ENCODE measurements at regions not wholly inside any gene's neighbourhood (a gene's known extent, or its start where the extent isn't known, plus 50 kb on each side); places are given as distances from the start of the nearest gene placed in this dataset.
"Not testable (repeated sequence)": the region's sequence is repeated elsewhere in the genome, so short reads cannot be mapped to it uniquely, and the experiment has no call there.

- H3K4me1 ChIP-seq (ENCODE audit: control insufficient read depth, insufficient read depth, low read length), result no peaks in the 10 kb centered on the region
- H3K4me3 ChIP-seq (ENCODE audit: low read length), result no peak overlapping the region
- 93% methylated on average over 2 of the region's 2 CpGs for WGBS (ENCODE audit: insufficient coverage, low lambda C conversion rate)
- peaks cover 3% of the 10 kb centered on the region for H3K9me3 ChIP-seq (ENCODE audit: control insufficient read depth, low read depth, low read length)
- no peak overlapping the region for H3K27ac ChIP-seq (ENCODE audit: low read length)
- H3K27me3 ChIP-seq (ENCODE audit: control insufficient read depth, insufficient read depth, low read length), result no peaks in the 10 kb centered on the region
- DNase-seq, result no peak
- H3K36me3 ChIP-seq (ENCODE audit: control insufficient read depth, insufficient read depth, low read length), result no peaks in the 10 kb centered on the region
Observed at GRCh38 chr4:135476272-135476671, 1274.7 kb upstream of the PABPC4L start.

- no peak for DNase-seq
- Histone ChIP-seq H3K4me3 (ENCODE audit: low read length) (no peak overlapping the region), H3K36me3 (ENCODE audit: control insufficient read depth, insufficient read depth, low read length) (no peaks in the 10 kb centered on the region), H3K4me1 (ENCODE audit: control insufficient read depth, insufficient read depth, low read length) (no peaks in the 10 kb centered on the region), H3K9me3 (ENCODE audit: control insufficient read depth, low read depth, low read length) (no peaks in the 10 kb centered on the region), H3K27ac (ENCODE audit: low read length) (no peak overlapping the region), H3K27me3 (ENCODE audit: control insufficient read depth, insufficient read depth, low read length) (no peaks in the 10 kb centered on the region)
- WGBS (ENCODE audit: insufficient coverage, low lambda C conversion rate), result 70% methylated on average over 4 of the region's 7 CpGs
Observed at GRCh38 chr4:135464311-135464710, 1262.7 kb upstream of the PABPC4L start.

- not testable (repeated sequence) for H3K27me3 ChIP-seq (ENCODE audit: control insufficient read depth, insufficient read depth, low read length); H3K4me3 ChIP-seq (ENCODE audit: low read length); H3K27ac ChIP-seq (ENCODE audit: low read length); H3K4me1 ChIP-seq (ENCODE audit: control insufficient read depth, insufficient read depth, low read length); H3K36me3 ChIP-seq (ENCODE audit: control insufficient read depth, insufficient read depth, low read length); DNase-seq; H3K9me3 ChIP-seq (ENCODE audit: control insufficient read depth, low read depth, low read length)
- WGBS (ENCODE audit: insufficient coverage, low lambda C conversion rate), result no CpG with 5 or more reads among the region's 22 CpGs
Observed at GRCh38 chr4:135447598-135447997, 1246.0 kb upstream of the PABPC4L start.

- no peak overlapping the region for H3K27ac ChIP-seq (ENCODE audit: low read length)
- H3K9me3 ChIP-seq (ENCODE audit: control insufficient read depth, low read depth, low read length), result no peaks in the 10 kb centered on the region
- no peaks in the 10 kb centered on the region for H3K36me3 ChIP-seq (ENCODE audit: control insufficient read depth, insufficient read depth, low read length)
- no peaks in the 10 kb centered on the region for H3K4me1 ChIP-seq (ENCODE audit: control insufficient read depth, insufficient read depth, low read length)
- H3K4me3 ChIP-seq (ENCODE audit: low read length), result no peak overlapping the region
- DNase-seq, result no peak
- H3K27me3 ChIP-seq (ENCODE audit: control insufficient read depth, insufficient read depth, low read length), result no peaks in the 10 kb centered on the region
- no CpG with 5 or more reads among the region's 2 CpGs for WGBS (ENCODE audit: insufficient coverage, low lambda C conversion rate)
Observed at GRCh38 chr4:135434936-135435335, 1233.3 kb upstream of the PABPC4L start.

- 83% methylated on average over 1 of the region's 1 CpG for WGBS (ENCODE audit: insufficient coverage, low lambda C conversion rate)
- no peaks in the 10 kb centered on the region for H3K9me3 ChIP-seq (ENCODE audit: control insufficient read depth, low read depth, low read length)
Observed at GRCh38 chr4:135429528-135429927, 1227.9 kb upstream of the PABPC4L start.

GRCh38 chr4:135418353-135418752 lies 1216.8 kb upstream of the PABPC4L start:
- no CpG with 5 or more reads among the region's 1 CpG for WGBS (ENCODE audit: insufficient coverage, low lambda C conversion rate)
- Histone ChIP-seq H3K27me3 (ENCODE audit: control insufficient read depth, insufficient read depth, low read length) (no peaks in the 10 kb centered on the region), H3K36me3 (ENCODE audit: control insufficient read depth, insufficient read depth, low read length) (no peaks in the 10 kb centered on the region), H3K27ac (ENCODE audit: low read length) (no peak overlapping the region), H3K9me3 (ENCODE audit: control insufficient read depth, low read depth, low read length) (no peaks in the 10 kb centered on the region), H3K4me3 (ENCODE audit: low read length) (no peak overlapping the region), H3K4me1 (ENCODE audit: control insufficient read depth, insufficient read depth, low read length) (no peaks in the 10 kb centered on the region)
- DNase-seq, result no peak

More at GRCh38 chr4:135429528-135429927, 1227.9 kb upstream of the PABPC4L start:
- DNase-seq, result no peak
- Histone ChIP-seq H3K4me1 (ENCODE audit: control insufficient read depth, insufficient read depth, low read length) (no peaks in the 10 kb centered on the region), H3K27me3 (ENCODE audit: control insufficient read depth, insufficient read depth, low read length) (no peaks in the 10 kb centered on the region), H3K27ac (ENCODE audit: low read length) (no peak overlapping the region), H3K36me3 (ENCODE audit: control insufficient read depth, insufficient read depth, low read length) (no peaks in the 10 kb centered on the region), H3K4me3 (ENCODE audit: low read length) (no peak overlapping the region)

- Histone ChIP-seq H3K36me3 (ENCODE audit: control insufficient read depth, insufficient read depth, low read length) (no peaks in the 10 kb centered on the region), H3K27me3 (ENCODE audit: control insufficient read depth, insufficient read depth, low read length) (no peaks in the 10 kb centered on the region), H3K4me1 (ENCODE audit: control insufficient read depth, insufficient read depth, low read length) (no peaks in the 10 kb centered on the region), H3K4me3 (ENCODE audit: low read length) (no peak overlapping the region), H3K9me3 (ENCODE audit: control insufficient read depth, low read depth, low read length) (peaks cover 4% of the 10 kb centered on the region), H3K27ac (ENCODE audit: low read length) (no peak overlapping the region)
- no peak for DNase-seq
- WGBS (ENCODE audit: insufficient coverage, low lambda C conversion rate), result no CpG with 5 or more reads among the region's 4 CpGs
Observed at GRCh38 chr4:135412213-135412612, 1210.6 kb upstream of the PABPC4L start.

GRCh38 chr4:135411251-135411650 lies 1209.7 kb upstream of the PABPC4L start:
- no peaks in the 10 kb centered on the region for H3K36me3 ChIP-seq (ENCODE audit: control insufficient read depth, insufficient read depth, low read length)
- H3K4me1 ChIP-seq (ENCODE audit: control insufficient read depth, insufficient read depth, low read length), result no peaks in the 10 kb centered on the region
- peaks cover 9% of the 10 kb centered on the region for H3K9me3 ChIP-seq (ENCODE audit: control insufficient read depth, low read depth, low read length)
- H3K27ac ChIP-seq (ENCODE audit: low read length), result no peak overlapping the region
- no peak overlapping the region for H3K4me3 ChIP-seq (ENCODE audit: low read length)
- WGBS (ENCODE audit: insufficient coverage, low lambda C conversion rate), result no CpG with 5 or more reads among the region's 2 CpGs
- DNase-seq, result no peak
- no peaks in the 10 kb centered on the region for H3K27me3 ChIP-seq (ENCODE audit: control insufficient read depth, insufficient read depth, low read length)

GRCh38 chr4:135409261-135409660 lies 1207.7 kb upstream of the PABPC4L start:
- H3K27me3 ChIP-seq (ENCODE audit: control insufficient read depth, insufficient read depth, low read length); H3K4me1 ChIP-seq (ENCODE audit: control insufficient read depth, insufficient read depth, low read length); H3K36me3 ChIP-seq (ENCODE audit: control insufficient read depth, insufficient read depth, low read length); H3K4me3 ChIP-seq (ENCODE audit: low read length); H3K27ac ChIP-seq (ENCODE audit: low read length); DNase-seq: not testable (repeated sequence)
- peaks cover 10% of the 10 kb centered on the region for H3K9me3 ChIP-seq (ENCODE audit: control insufficient read depth, low read depth, low read length)
- 100% methylated on average over 1 of the region's 4 CpGs for WGBS (ENCODE audit: insufficient coverage, low lambda C conversion rate)

GRCh38 chr4:135408109-135408508 lies 1206.5 kb upstream of the PABPC4L start:
- H3K4me3 ChIP-seq (ENCODE audit: low read length), result no peak overlapping the region
- no peak overlapping the region for H3K27ac ChIP-seq (ENCODE audit: low read length)
- no peaks in the 10 kb centered on the region for H3K36me3 ChIP-seq (ENCODE audit: control insufficient read depth, insufficient read depth, low read length)
- no peaks in the 10 kb centered on the region for H3K4me1 ChIP-seq (ENCODE audit: control insufficient read depth, insufficient read depth, low read length)
- peaks cover 10% of the 10 kb centered on the region for H3K9me3 ChIP-seq (ENCODE audit: control insufficient read depth, low read depth, low read length)
- no peaks in the 10 kb centered on the region for H3K27me3 ChIP-seq (ENCODE audit: control insufficient read depth, insufficient read depth, low read length)
- no CpG with 5 or more reads among the region's 12 CpGs for WGBS (ENCODE audit: insufficient coverage, low lambda C conversion rate)
- no peak for DNase-seq

- DNase-seq; H3K27ac ChIP-seq (ENCODE audit: low read length); H3K27me3 ChIP-seq (ENCODE audit: control insufficient read depth, insufficient read depth, low read length); H3K4me3 ChIP-seq (ENCODE audit: low read length); H3K36me3 ChIP-seq (ENCODE audit: control insufficient read depth, insufficient read depth, low read length); H3K4me1 ChIP-seq (ENCODE audit: control insufficient read depth, insufficient read depth, low read length): not testable (repeated sequence)
- WGBS (ENCODE audit: insufficient coverage, low lambda C conversion rate), result no CpG with 5 or more reads among the region's 22 CpGs
- peaks cover 10% of the 10 kb centered on the region for H3K9me3 ChIP-seq (ENCODE audit: control insufficient read depth, low read depth, low read length)
Observed at GRCh38 chr4:135406597-135406996, 1205.0 kb upstream of the PABPC4L start.

Data from large intestine (tissue), 3 donors.